SH-SY5Y (cell line): ENCODE measurements at regions not wholly inside any gene's neighbourhood (a gene's known extent, or its start where the extent isn't known, plus 50 kb on each side); places are given as distances from the start of the nearest gene placed in this dataset.

ENCODE experiments used
- GATA2 ChIP-seq: IDR thresholded peaks from 2 replicates; pipeline ENCODE4 v1.6.1; 2011; ENCODE audit warnings: mild to moderate bottlenecking, low read depth, low read length
- GATA3 ChIP-seq: IDR thresholded peaks from 2 replicates; pipeline ENCODE4 v1.6.1; 2011; ENCODE audit warnings: low read depth, mild to moderate bottlenecking, low read length, moderate library complexity

DNA sequence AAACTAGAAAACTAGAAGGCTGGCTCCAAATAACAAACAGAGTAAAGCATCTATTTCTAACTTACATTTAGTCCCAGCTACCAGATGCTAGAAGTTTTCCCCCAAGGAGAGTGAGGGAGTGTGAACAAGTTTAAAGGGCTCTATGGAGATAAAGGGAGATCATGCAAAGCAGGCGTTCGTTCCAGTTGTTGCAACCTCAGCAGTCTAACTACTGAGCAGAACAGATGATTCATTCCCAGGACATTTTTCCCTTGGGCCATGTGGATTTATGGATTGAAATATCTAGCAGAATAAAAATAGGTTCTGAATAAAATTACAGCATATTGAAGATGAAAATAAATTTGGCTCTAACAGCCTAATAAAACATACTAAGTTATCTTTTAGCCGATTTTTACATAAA lies 154.8 kb upstream of the TTC14 start:
- TF ChIP-seq GATA3 (no peak), GATA2 (no peak)
